ENCODE measurements at regions not wholly inside any gene's neighbourhood (a gene's known extent, or its start where the extent isn't known, plus 50 kb on each side); places are given as distances from the start of the nearest gene placed in this dataset.

DNA sequence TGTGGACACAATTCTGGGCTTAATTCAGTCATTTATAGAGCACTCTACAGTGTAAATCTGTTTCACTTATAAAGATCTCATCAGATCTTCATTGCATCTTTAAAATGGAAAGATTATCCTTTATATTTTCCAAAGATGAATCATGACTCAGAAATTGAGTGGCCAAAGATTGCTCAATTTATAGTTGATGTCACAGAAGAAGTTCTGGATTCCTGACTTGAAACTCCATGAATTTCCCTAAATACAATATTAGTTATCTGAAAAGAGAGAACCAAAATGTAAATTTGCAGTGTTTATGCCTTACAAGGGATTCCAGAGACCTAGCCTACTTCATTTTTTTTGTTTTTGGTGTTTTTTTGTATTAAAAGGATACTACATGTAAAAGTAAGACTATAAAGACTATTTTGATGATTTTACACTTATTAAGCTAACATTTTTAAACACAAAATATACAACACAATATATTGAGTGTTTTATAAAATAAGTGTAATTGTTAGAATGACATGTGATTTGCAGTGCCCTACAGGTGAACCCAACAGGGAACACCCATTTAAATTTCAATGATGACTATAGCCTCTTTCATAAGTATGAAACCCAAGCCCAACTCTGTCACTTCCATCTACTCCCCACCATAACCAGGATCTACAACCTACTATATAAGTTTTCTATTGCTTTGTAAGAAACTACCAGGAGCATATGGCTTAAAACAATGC lies 183.5 kb downstream of the PCDH7 start:
- TF ChIP-seq, protein P1, sequence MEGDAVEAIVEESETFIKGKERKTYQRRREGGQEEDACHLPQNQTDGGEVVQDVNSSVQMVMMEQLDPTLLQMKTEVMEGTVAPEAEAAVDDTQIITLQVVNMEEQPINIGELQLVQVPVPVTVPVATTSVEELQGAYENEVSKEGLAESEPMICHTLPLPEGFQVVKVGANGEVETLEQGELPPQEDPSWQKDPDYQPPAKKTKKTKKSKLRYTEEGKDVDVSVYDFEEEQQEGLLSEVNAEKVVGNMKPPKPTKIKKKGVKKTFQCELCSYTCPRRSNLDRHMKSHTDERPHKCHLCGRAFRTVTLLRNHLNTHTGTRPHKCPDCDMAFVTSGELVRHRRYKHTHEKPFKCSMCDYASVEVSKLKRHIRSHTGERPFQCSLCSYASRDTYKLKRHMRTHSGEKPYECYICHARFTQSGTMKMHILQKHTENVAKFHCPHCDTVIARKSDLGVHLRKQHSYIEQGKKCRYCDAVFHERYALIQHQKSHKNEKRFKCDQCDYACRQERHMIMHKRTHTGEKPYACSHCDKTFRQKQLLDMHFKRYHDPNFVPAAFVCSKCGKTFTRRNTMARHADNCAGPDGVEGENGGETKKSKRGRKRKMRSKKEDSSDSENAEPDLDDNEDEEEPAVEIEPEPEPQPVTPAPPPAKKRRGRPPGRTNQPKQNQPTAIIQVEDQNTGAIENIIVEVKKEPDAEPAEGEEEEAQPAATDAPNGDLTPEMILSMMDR (IDR thresholded peaks at IDR 0.05): no peak
- no peak for TF ChIP-seq POLR2AphosphoS5 (IDR thresholded peaks at IDR 0.05)
- no peak for TF ChIP-seq POLR2A (IDR thresholded peaks at IDR 0.05)
- no peaks in the 10 kb centered on the region for H3K27me3 ChIP-seq
- no peak overlapping the region for H3K4me3 ChIP-seq
- no peak overlapping the region for H3K27ac ChIP-seq
- H3K4me1 ChIP-seq: no peaks in the 10 kb centered on the region
- DNase-seq (ENCODE audit: low spot score in 2 of 2): no peak
- intact Hi-C loops (cut with DNase I; ENCODE audit: low total_unique reads): no loop called here
- no peaks in the 10 kb centered on the region for H3K36me3 ChIP-seq
- no peaks in the 10 kb centered on the region for H3K9me3 ChIP-seq

DNA sequence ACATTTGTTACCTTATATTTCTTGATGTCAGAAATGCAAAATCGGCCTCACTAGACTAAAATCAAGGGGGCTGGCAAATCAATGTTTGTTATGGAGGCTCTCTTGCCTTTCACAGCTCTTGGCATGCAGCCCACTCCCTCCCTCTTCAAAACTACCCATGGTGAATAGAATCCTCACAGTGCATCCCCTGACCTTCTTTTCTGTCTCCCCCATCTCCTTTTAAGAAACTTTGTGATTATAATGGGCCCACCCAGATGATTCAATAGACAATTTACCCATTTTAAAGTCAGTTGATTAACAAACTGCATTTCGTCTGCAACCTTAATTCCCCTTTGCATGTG lies 184.0 kb downstream of the PCDH7 start:
- intact Hi-C loops (cut with DNase I; ENCODE audit: low total_unique reads): no loop called here
- H3K4me1 ChIP-seq: no peaks in the 10 kb centered on the region

DNA sequence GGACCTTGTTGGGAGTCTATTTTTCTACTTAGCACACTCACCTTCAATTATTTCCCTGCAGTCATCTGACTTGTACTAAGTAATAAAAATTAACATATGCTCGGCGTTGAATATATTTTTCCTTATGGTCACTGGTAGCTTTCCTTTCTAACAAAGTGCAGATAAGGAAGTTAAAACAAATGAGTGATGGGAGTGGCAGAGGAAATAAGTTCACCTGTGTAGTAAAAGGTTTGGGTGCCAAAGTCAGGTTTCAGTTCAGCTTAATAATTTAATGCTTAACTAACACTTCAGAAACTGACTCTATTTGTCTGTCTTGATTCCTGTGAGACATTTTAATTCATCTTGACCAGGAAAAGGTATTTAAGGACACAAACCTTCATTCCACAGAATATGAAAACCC lies 184.4 kb downstream of the PCDH7 start:
- no peak for DNase-seq (ENCODE audit: low spot score in 2 of 2)
- intact Hi-C loops (cut with DNase I; ENCODE audit: low total_unique reads): no loop called here
- H3K27ac ChIP-seq: no peak overlapping the region
- no peaks in the 10 kb centered on the region for H3K4me1 ChIP-seq
- H3K4me3 ChIP-seq: no peak overlapping the region
- TF ChIP-seq POLR2A (IDR thresholded peaks at IDR 0.05): no peak
- no peak for TF ChIP-seq POLR2AphosphoS5 (IDR thresholded peaks at IDR 0.05)
- TF ChIP-seq, protein P1 (IDR thresholded peaks at IDR 0.05): no peak
- no peaks in the 10 kb centered on the region for H3K36me3 ChIP-seq
- H3K9me3 ChIP-seq: no peaks in the 10 kb centered on the region
- H3K27me3 ChIP-seq: no peaks in the 10 kb centered on the region

More for the DNA sequence above, 184.0 kb downstream of the PCDH7 start:
- no peak for DNase-seq (ENCODE audit: low spot score in 2 of 2)
- Histone ChIP-seq H3K9me3 (no peaks in the 10 kb centered on the region), H3K27ac (no peak overlapping the region), H3K4me3 (no peak overlapping the region), H3K27me3 (no peaks in the 10 kb centered on the region), H3K36me3 (no peaks in the 10 kb centered on the region)
- TF ChIP-seq POLR2A (IDR thresholded peaks at IDR 0.05) (no peak), POLR2AphosphoS5 (IDR thresholded peaks at IDR 0.05) (no peak)
- TF ChIP-seq, protein P1 (IDR thresholded peaks at IDR 0.05): no peak

DNA sequence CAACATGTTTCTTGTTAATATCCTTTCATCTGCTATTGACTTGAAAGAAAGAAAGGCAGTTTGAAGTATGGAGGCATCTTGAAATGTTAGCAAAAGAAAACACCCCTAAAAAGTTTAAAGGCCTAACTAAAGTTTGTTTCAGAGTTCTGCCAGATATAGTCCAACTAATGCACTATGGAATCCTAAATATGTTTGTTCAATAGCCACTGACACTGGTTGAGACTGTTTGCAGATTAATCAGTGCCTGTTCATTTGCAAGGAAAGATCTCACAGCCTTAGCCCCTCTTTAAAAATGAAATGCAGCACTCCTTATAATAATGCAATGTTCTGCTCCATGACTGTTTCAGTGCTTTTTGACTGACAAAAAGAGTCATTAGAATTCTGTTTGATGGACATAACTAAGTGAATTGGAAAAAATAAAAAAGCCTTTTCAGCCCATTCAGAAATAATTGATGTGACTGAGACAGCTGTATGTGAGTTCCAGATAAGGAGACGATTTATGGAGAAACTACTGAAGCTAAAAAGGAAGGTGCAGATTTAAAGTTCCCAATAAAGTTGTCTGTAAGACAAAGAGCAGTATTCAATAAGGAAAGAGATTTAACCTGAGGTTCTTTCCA lies 192.0 kb downstream of the PCDH7 start:
- Histone ChIP-seq H3K36me3 (no peaks in the 10 kb centered on the region), H3K4me3 (no peak overlapping the region), H3K27ac (no peak overlapping the region), H3K9me3 (no peaks in the 10 kb centered on the region), H3K4me1 (no peaks in the 10 kb centered on the region), H3K27me3 (no peaks in the 10 kb centered on the region)
- TF ChIP-seq, protein P1 (IDR thresholded peaks at IDR 0.05): no peak
- no peak for TF ChIP-seq POLR2AphosphoS5 (IDR thresholded peaks at IDR 0.05)
- no peak for TF ChIP-seq POLR2A (IDR thresholded peaks at IDR 0.05)
- no peak for DNase-seq (ENCODE audit: low spot score in 2 of 2)
- intact Hi-C loops (cut with DNase I; ENCODE audit: low total_unique reads): no loop called here
